Caco-2 (cell line): ENCODE measurements at regions not wholly inside any gene's neighbourhood (a gene's known extent, or its start where the extent isn't known, plus 50 kb on each side); places are given as distances from the start of the nearest gene placed in this dataset.

Experiments
- BruUV-seq: library from RNA; stranded (reverse); fragments of 400-500 nt; replicated peaks from 2 replicates; lab custom pipeline; 2021; lab: Mats Ljungman, UMichigan
- CTCF ChIA-PET: fragments of 300-600 bp; sonication (Branson Sonifier 250); formaldehyde crosslinking; loops from one replicate; lab custom pipeline; 2022; ENCODE audit warnings: antibody characterized with exemption; lab: Charles Lee
- POLR2A ChIA-PET: fragments of 300-600 bp; sonication (Branson Sonifier 250); formaldehyde crosslinking; loops from one replicate; lab custom pipeline; 2022; ENCODE audit warnings: antibody characterized with exemption; lab: Charles Lee
- DNase-seq, 2 experiments: peaks; one replicate each; pipeline versions ENCODE4 v3.0.0 to v3.0.0-alpha.2; 2020 to 2022
- H3K27me3 ChIP-seq: replicated peaks from 2 replicates; pipeline ENCODE4 v1.6.0; 2011; ENCODE audit warnings: low read length; ENCODE audit not compliant: control insufficient read depth, insufficient read depth
- H3K36me3 ChIP-seq: 2 replicates; pipeline ENCODE4 v1.5.1; 2011; ENCODE audit warnings: low read length; ENCODE audit not compliant: control insufficient read depth, insufficient read depth
- H3K4me1 ChIP-seq: fragments of 250-450 bp; sonication (Bioruptor Pico); 2 replicates; pipeline ENCODE4 v1.5.1; 2020; ENCODE audit warnings: mild to moderate bottlenecking
- H3K4me3 ChIP-seq: 2 replicates; pipeline ENCODE4 v1.5.1; 2011; ENCODE audit warnings: low read depth, mild to moderate bottlenecking, control low read depth, low read length
- H3K9me3 ChIP-seq: fragments of 250-450 bp; sonication (Bioruptor Pico); 2 replicates; pipeline ENCODE4 v1.5.1; 2020; ENCODE audit warnings: mild to moderate bottlenecking, moderate library complexity
- H3K27ac Mint-ChIP-seq: one replicate; pipeline ENCODE4 v1.8.0; 2022; ENCODE audit warnings: mixed read lengths; ENCODE audit not compliant: unreplicated experiment
- H3K27me3 Mint-ChIP-seq: one replicate; pipeline ENCODE4 v1.8.0; 2022; ENCODE audit warnings: mixed read lengths; ENCODE audit not compliant: insufficient read depth, unreplicated experiment
- H3K36me3 Mint-ChIP-seq: one replicate; pipeline ENCODE4 v1.8.0; 2022; ENCODE audit warnings: mild to moderate bottlenecking, mixed read lengths; ENCODE audit not compliant: insufficient read depth, unreplicated experiment
- H3K4me1 Mint-ChIP-seq: one replicate; pipeline ENCODE4 v1.8.0; 2022; ENCODE audit warnings: low read depth, mixed read lengths; ENCODE audit not compliant: unreplicated experiment
- H3K4me3 Mint-ChIP-seq: one replicate; pipeline ENCODE4 v1.8.0; 2022; ENCODE audit warnings: mild to moderate bottlenecking, moderate library complexity, mixed read lengths; ENCODE audit not compliant: unreplicated experiment
- H3K9me3 Mint-ChIP-seq: one replicate; pipeline ENCODE4 v1.8.0; 2022; ENCODE audit warnings: mixed read lengths; ENCODE audit not compliant: unreplicated experiment
- intact Hi-C: fragments of 100-400 bp; cut with micrococcal nuclease; formaldehyde crosslinking; loops from one replicate; pipeline ENCODE4 v1.10.0; 2022; ENCODE audit not compliant: unreplicated experiment
- TF ChIP-seq, protein P1 (sequence below), 2 experiments: fragments of 200-600 bp in 1 of 2; IDR thresholded peaks; 1 replicate in 1 of 2; 2 replicates in 1 of 2; pipeline versions ENCODE4 v1.5.1 to v1.8.0; 2011 to 2022; ENCODE audit warnings: antibody characterized with exemption in 1 of 2, control low read depth in 1 of 2, inconsistent platforms in 1 of 2, low read depth in 1 of 2, low read length in 1 of 2, mild to moderate bottlenecking in 1 of 2, moderate library complexity in 1 of 2; ENCODE audit not compliant: insufficient read depth in 1 of 2, severe bottlenecking in 1 of 2, unreplicated experiment in 1 of 2

- CTCF ChIA-PET: no interaction called here
- no TSS peak for BruUV-seq
- no peak for DNase-seq
- no peaks in the 10 kb centered on the region for H3K4me1 Mint-ChIP-seq
- POLR2A ChIA-PET: no interaction called here
- H3K4me3 Mint-ChIP-seq: no peak overlapping the region
- intact Hi-C loops: no loop called here
- TF ChIP-seq, protein P1, sequence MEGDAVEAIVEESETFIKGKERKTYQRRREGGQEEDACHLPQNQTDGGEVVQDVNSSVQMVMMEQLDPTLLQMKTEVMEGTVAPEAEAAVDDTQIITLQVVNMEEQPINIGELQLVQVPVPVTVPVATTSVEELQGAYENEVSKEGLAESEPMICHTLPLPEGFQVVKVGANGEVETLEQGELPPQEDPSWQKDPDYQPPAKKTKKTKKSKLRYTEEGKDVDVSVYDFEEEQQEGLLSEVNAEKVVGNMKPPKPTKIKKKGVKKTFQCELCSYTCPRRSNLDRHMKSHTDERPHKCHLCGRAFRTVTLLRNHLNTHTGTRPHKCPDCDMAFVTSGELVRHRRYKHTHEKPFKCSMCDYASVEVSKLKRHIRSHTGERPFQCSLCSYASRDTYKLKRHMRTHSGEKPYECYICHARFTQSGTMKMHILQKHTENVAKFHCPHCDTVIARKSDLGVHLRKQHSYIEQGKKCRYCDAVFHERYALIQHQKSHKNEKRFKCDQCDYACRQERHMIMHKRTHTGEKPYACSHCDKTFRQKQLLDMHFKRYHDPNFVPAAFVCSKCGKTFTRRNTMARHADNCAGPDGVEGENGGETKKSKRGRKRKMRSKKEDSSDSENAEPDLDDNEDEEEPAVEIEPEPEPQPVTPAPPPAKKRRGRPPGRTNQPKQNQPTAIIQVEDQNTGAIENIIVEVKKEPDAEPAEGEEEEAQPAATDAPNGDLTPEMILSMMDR (IDR thresholded peaks at IDR 0.05; ENCODE audit: insufficient read depth in 1 of 2, low read depth in 1 of 2, low read length in 1 of 2, severe bottlenecking in 1 of 2, unreplicated experiment in 1 of 2): no peak
- Histone ChIP-seq H3K4me1 (no peaks in the 10 kb centered on the region), H3K9me3 (no peaks in the 10 kb centered on the region), H3K36me3 (no peaks in the 10 kb centered on the region; the same call in 1 of the 2 replicates), H3K4me3 (no peak overlapping the region), H3K27me3 (no peaks in the 10 kb centered on the region)
- H3K9me3 Mint-ChIP-seq: no peaks in the 10 kb centered on the region
- H3K36me3 Mint-ChIP-seq: no peaks in the 10 kb centered on the region
- peaks cover 2% of the 10 kb centered on the region for H3K27me3 Mint-ChIP-seq
- no peak overlapping the region for H3K27ac Mint-ChIP-seq
These were observed 411.1 kb downstream of the PRDM2 start for GRCh38 chr1:14111121-14111520.

DNA sequence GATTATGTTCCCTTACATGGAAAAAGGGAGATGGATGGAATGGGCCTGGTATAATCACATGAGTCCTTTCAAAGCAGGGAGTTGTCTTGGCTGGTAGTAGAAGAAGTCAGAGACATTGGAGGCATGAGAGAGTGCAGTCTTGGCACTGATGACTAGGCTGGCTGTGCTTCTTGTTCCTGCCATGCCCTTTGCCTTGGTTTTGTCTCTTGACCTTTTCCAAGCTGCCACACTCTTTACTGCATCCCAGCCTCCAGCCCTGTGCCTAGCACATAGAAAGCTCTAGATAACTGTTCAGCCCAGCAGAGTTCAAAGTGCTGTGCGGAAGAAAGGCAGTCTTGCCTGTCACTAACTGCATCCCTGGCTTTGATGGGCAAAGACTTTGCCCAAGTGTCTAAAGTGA is 412.6 kb downstream of the PRDM2 start:
- no peak overlapping the region for H3K27ac Mint-ChIP-seq

GRCh38 chr1:14113271-14113670 is 413.3 kb downstream of the PRDM2 start:
- Histone ChIP-seq H3K4me3 (no peak overlapping the region), H3K9me3 (no peaks in the 10 kb centered on the region), H3K4me1 (no peaks in the 10 kb centered on the region), H3K36me3 (no peaks in the 10 kb centered on the region; the same call in 1 of the 2 replicates), H3K27me3 (no peaks in the 10 kb centered on the region)
- Mint-ChIP-seq H3K27me3 (no peaks in the 10 kb centered on the region), H3K36me3 (no peaks in the 10 kb centered on the region), H3K9me3 (no peaks in the 10 kb centered on the region), H3K4me1 (no peaks in the 10 kb centered on the region), H3K27ac (no peak overlapping the region), H3K4me3 (no peak overlapping the region)
- DNase-seq: no peak
- TF ChIP-seq, protein P1 (IDR thresholded peaks at IDR 0.05; ENCODE audit: insufficient read depth in 1 of 2, low read depth in 1 of 2, low read length in 1 of 2, severe bottlenecking in 1 of 2, unreplicated experiment in 1 of 2): no peak
- CTCF ChIA-PET: no interaction called here
- intact Hi-C loops: no loop called here
- no TSS peak for BruUV-seq
- POLR2A ChIA-PET: no interaction called here

More for the DNA sequence above, 412.6 kb downstream of the PRDM2 start:
- no peaks in the 10 kb centered on the region for H3K27me3 Mint-ChIP-seq
- no peaks in the 10 kb centered on the region; the same call in 1 of the 2 replicates for H3K36me3 ChIP-seq
- DNase-seq: no peak
- H3K4me1 Mint-ChIP-seq: no peaks in the 10 kb centered on the region
- no peaks in the 10 kb centered on the region for H3K36me3 Mint-ChIP-seq
- CTCF ChIA-PET: no interaction called here
- no peaks in the 10 kb centered on the region for H3K27me3 ChIP-seq
- TF ChIP-seq, protein P1 (IDR thresholded peaks at IDR 0.05; ENCODE audit: insufficient read depth in 1 of 2, low read depth in 1 of 2, low read length in 1 of 2, severe bottlenecking in 1 of 2, unreplicated experiment in 1 of 2): no peak
- no peak overlapping the region for H3K4me3 ChIP-seq
- no peak overlapping the region for H3K4me3 Mint-ChIP-seq
- no peaks in the 10 kb centered on the region for H3K4me1 ChIP-seq
- no TSS peak for BruUV-seq
- POLR2A ChIA-PET: no interaction called here
- no peaks in the 10 kb centered on the region for H3K9me3 Mint-ChIP-seq
- H3K9me3 ChIP-seq: no peaks in the 10 kb centered on the region
- intact Hi-C loops: no loop called here
